GM21737 (cell line): ENCODE measurements at regions not wholly inside any gene's neighbourhood (a gene's known extent, or its start where the extent isn't known, plus 50 kb on each side); places are given as distances from the start of the nearest gene placed in this dataset.

Source experiments
- ATAC-seq: cut with Tn5 transposase; IDR thresholded peaks from one replicate; pipeline ENCODE4 v1.9.1; 2021; ENCODE audit warnings: mild to moderate bottlenecking, moderate library complexity; ENCODE audit not compliant: unreplicated experiment

- no peak for ATAC-seq
Observed at GRCh38 chr15:31545257-31545656, 218.6 kb downstream of the KLF13 start.

- no peak for ATAC-seq
Observed at GRCh38 chr15:31550211-31550977, 223.8 kb downstream of the KLF13 start.

- no peak for ATAC-seq
Observed at GRCh38 chr15:31551323-31551722, 224.7 kb downstream of the KLF13 start.

GRCh38 chr15:31552482-31553099, 226.0 kb downstream of the KLF13 start:
- no peak for ATAC-seq

GRCh38 chr15:31554261-31554660, 227.6 kb downstream of the KLF13 start:
- ATAC-seq: no peak

- no peak for ATAC-seq
Observed at GRCh38 chr15:31555022-31555421, 228.4 kb downstream of the KLF13 start.

- ATAC-seq: no peak
Observed at GRCh38 chr15:31556494-31557150, 230.0 kb downstream of the KLF13 start.

GRCh38 chr15:31557899-31558298, 231.3 kb downstream of the KLF13 start:
- no peak for ATAC-seq

- no peak for ATAC-seq
Observed at GRCh38 chr15:31558840-31559239, 232.2 kb downstream of the KLF13 start.

- ATAC-seq: no peak
Observed at GRCh38 chr15:31559786-31560185, 233.2 kb downstream of the KLF13 start.

- no peak for ATAC-seq
Observed at GRCh38 chr15:31560643-31561042, 234.0 kb downstream of the KLF13 start.

GRCh38 chr15:31561156-31561555, 234.5 kb downstream of the KLF13 start:
- ATAC-seq: no peak

- no peak for ATAC-seq
Observed at GRCh38 chr15:31563001-31563400, 236.4 kb downstream of the KLF13 start.

- ATAC-seq: no peak
Observed at GRCh38 chr15:31563421-31563820, 236.8 kb downstream of the KLF13 start.

GRCh38 chr15:31567861-31568260, 241.2 kb downstream of the KLF13 start:
- ATAC-seq: no peak

GRCh38 chr15:31569836-31570235, 243.2 kb downstream of the KLF13 start:
- no peak for ATAC-seq

- no peak for ATAC-seq
Observed at GRCh38 chr15:31570591-31570990, 244.0 kb downstream of the KLF13 start.

- ATAC-seq: no peak
Observed at GRCh38 chr15:31571676-31572075, 245.0 kb downstream of the KLF13 start.

- ATAC-seq: no peak
Observed at GRCh38 chr15:31573759-31574158, 247.1 kb downstream of the KLF13 start.

- no peak for ATAC-seq
Observed at GRCh38 chr15:31574766-31575165, 248.1 kb downstream of the KLF13 start.

- no peak for ATAC-seq
Observed at GRCh38 chr15:31577108-31577507, 250.5 kb downstream of the KLF13 start.

- no peak for ATAC-seq
Observed at GRCh38 chr15:31579282-31579681, 252.6 kb downstream of the KLF13 start.
